Smooth muscle cell (in vitro differentiated cells): ENCODE measurements at regions not wholly inside any gene's neighbourhood (a gene's known extent, or its start where the extent isn't known, plus 50 kb on each side); places are given as distances from the start of the nearest gene placed in this dataset.

Experiments
- DNase-seq: peaks from one replicate; lab custom pipeline; 2025; ENCODE audit not compliant: unreplicated experiment; lab: John Stamatoyannopoulos, UW
- H2AFZ ChIP-seq: fragments of 200-600 bp; sonication (generic); 2 replicates; pipeline ENCODE4 v1.6.0; 2016; ENCODE audit warnings: antibody characterized with exemption, low read depth, mild to moderate bottlenecking
- H3F3A ChIP-seq: fragments of 200-600 bp; sonication (generic); 2 replicates; pipeline ENCODE4 v1.6.0; 2017; ENCODE audit warnings: antibody characterized with exemption, low read depth
- H3K27ac ChIP-seq: fragments of 200-600 bp; sonication (generic); 2 replicates; pipeline ENCODE4 v1.5.1; 2016; ENCODE audit warnings: low read depth, mild to moderate bottlenecking
- H3K27me3 ChIP-seq: fragments of 200-600 bp; sonication (generic); 2 replicates; pipeline ENCODE4 v1.6.1; 2016; ENCODE audit warnings: low read depth, mild to moderate bottlenecking
- H3K36me3 ChIP-seq: fragments of 200-600 bp; sonication (generic); 2 replicates; pipeline ENCODE4 v1.5.1; 2016; ENCODE audit warnings: low read depth
- H3K4me1 ChIP-seq: fragments of 200-600 bp; sonication (generic); 2 replicates; pipeline ENCODE4 v1.5.1; 2016; ENCODE audit warnings: low read depth
- H3K4me2 ChIP-seq: fragments of 200-600 bp; sonication (generic); 2 replicates; pipeline ENCODE4 v1.6.0; 2016; ENCODE audit warnings: mild to moderate bottlenecking
- H3K4me3 ChIP-seq: fragments of 200-600 bp; sonication (generic); 2 replicates; pipeline ENCODE4 v1.5.1; 2016; ENCODE audit warnings: mild to moderate bottlenecking
- H3K79me2 ChIP-seq: fragments of 200-600 bp; sonication (generic); 2 replicates; pipeline ENCODE4 v1.6.0; 2016; ENCODE audit warnings: low read depth, mild to moderate bottlenecking
- H3K9ac ChIP-seq: fragments of 200-600 bp; sonication (generic); 2 replicates; pipeline ENCODE4 v1.6.0; 2016; ENCODE audit warnings: low read depth
- H3K9me3 ChIP-seq: fragments of 200-600 bp; sonication (generic); replicated peaks from 2 replicates; pipeline ENCODE4 v1.5.1; 2016; ENCODE audit warnings: low read depth
- H4K20me1 ChIP-seq: fragments of 200-600 bp; sonication (generic); 2 replicates; pipeline ENCODE4 v1.6.0; 2016; ENCODE audit warnings: low read depth
- CTCF ChIP-seq: fragments of 200-600 bp; sonication (generic); IDR thresholded peaks from 2 replicates; pipeline ENCODE4 v1.5.1; 2017; ENCODE audit warnings: borderline replicate concordance, mild to moderate bottlenecking, antibody characterized with exemption; ENCODE audit not compliant: insufficient read depth, poor library complexity, severe bottlenecking
- WGBS: methylation state at CpG from one replicate; pipeline ENCODE4 v1.1.7; 2016; ENCODE audit warnings: low lambda C conversion rate; 5-methylcytosine and 5-hydroxymethylcytosine counted together

- H3K9me3 ChIP-seq: no peaks in the 10 kb centered on the region
- no peaks in the 10 kb centered on the region for H3K79me2 ChIP-seq
- WGBS: 94% methylated on average over 4 of the region's 4 CpGs
- no peaks in the 10 kb centered on the region for H4K20me1 ChIP-seq
- no peaks in the 10 kb centered on the region for H3K4me1 ChIP-seq
- no peak overlapping the region for H2AFZ ChIP-seq
- no peak overlapping the region for H3K4me2 ChIP-seq
- no peak for DNase-seq
- no peaks in the 10 kb centered on the region for H3K36me3 ChIP-seq
- no peak overlapping the region for H3K9ac ChIP-seq
- no peak overlapping the region for H3K4me3 ChIP-seq
- H3F3A ChIP-seq: no peaks in the 10 kb centered on the region
- no peak overlapping the region for H3K27ac ChIP-seq
- TF ChIP-seq CTCF: no peak
- no peaks in the 10 kb centered on the region for H3K27me3 ChIP-seq
Observed at GRCh38 chr1:101406271-101406670, 169.5 kb downstream of the S1PR1 start.

GRCh38 chr1:101406681-101407080 is 169.9 kb downstream of the S1PR1 start:
- H3F3A ChIP-seq: no peaks in the 10 kb centered on the region
- 95% methylated on average over 1 of the region's 1 CpG for WGBS
- H4K20me1 ChIP-seq: no peaks in the 10 kb centered on the region
- H3K9ac ChIP-seq: no peak overlapping the region
- no peaks in the 10 kb centered on the region for H3K9me3 ChIP-seq
- H3K4me3 ChIP-seq: no peak overlapping the region
- H3K36me3 ChIP-seq: no peaks in the 10 kb centered on the region
- H3K27ac ChIP-seq: no peak overlapping the region
- no peaks in the 10 kb centered on the region for H3K4me1 ChIP-seq
- TF ChIP-seq CTCF: no peak
- H2AFZ ChIP-seq: no peak overlapping the region
- H3K27me3 ChIP-seq: no peaks in the 10 kb centered on the region
- H3K4me2 ChIP-seq: no peak overlapping the region
- DNase-seq: no peak
- no peaks in the 10 kb centered on the region for H3K79me2 ChIP-seq

GRCh38 chr1:101407505-101408211 is 170.8 kb downstream of the S1PR1 start:
- H3K4me1 ChIP-seq: no peaks in the 10 kb centered on the region
- H3F3A ChIP-seq: no peaks in the 10 kb centered on the region
- no peaks in the 10 kb centered on the region for H3K9me3 ChIP-seq
- no peak overlapping the region for H2AFZ ChIP-seq
- TF ChIP-seq CTCF: no peak
- no peaks in the 10 kb centered on the region for H3K27me3 ChIP-seq
- no peak overlapping the region for H3K4me2 ChIP-seq
- H4K20me1 ChIP-seq: no peaks in the 10 kb centered on the region
- DNase-seq: no peak
- no peak overlapping the region for H3K27ac ChIP-seq
- WGBS: 72% methylated on average over 2 of the region's 2 CpGs
- no peak overlapping the region for H3K9ac ChIP-seq
- H3K79me2 ChIP-seq: no peaks in the 10 kb centered on the region
- no peak overlapping the region for H3K4me3 ChIP-seq
- no peaks in the 10 kb centered on the region for H3K36me3 ChIP-seq
